G401.6 (cell line): ENCODE measurements at regions not wholly inside any gene's neighbourhood (a gene's known extent, or its start where the extent isn't known, plus 50 kb on each side); places are given as distances from the start of the nearest gene placed in this dataset.
"Not testable (repeated sequence)": the region's sequence is repeated elsewhere in the genome, so short reads cannot be mapped to it uniquely, and the experiment has no call there.

Source experiments
- FAIRE-seq: peaks from 2 replicates; lab custom pipeline; 2012; peaks lifted over from hg19 to GRCh38; lab: Jason Lieb, UNC

DNA sequence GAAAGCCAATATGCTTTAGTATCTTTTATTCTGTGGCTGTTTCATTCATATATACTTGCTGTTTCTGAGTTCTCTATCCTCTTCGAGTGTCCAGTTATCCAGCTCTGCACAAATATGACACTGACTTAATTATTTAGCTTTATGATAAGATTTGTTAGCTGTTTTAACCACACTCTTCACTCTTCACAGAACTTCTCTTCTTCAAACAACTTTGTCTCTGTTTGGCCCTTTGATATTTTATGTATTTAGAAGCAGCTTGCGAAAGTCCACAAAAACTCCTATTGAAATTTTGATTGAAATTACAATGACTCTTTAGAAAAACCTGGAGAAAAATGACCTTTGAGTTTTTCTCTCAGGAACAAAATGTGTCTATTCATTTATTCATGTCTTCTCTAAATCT lies 407.0 kb downstream of the CPS1 start:
- FAIRE-seq = no peak

DNA sequence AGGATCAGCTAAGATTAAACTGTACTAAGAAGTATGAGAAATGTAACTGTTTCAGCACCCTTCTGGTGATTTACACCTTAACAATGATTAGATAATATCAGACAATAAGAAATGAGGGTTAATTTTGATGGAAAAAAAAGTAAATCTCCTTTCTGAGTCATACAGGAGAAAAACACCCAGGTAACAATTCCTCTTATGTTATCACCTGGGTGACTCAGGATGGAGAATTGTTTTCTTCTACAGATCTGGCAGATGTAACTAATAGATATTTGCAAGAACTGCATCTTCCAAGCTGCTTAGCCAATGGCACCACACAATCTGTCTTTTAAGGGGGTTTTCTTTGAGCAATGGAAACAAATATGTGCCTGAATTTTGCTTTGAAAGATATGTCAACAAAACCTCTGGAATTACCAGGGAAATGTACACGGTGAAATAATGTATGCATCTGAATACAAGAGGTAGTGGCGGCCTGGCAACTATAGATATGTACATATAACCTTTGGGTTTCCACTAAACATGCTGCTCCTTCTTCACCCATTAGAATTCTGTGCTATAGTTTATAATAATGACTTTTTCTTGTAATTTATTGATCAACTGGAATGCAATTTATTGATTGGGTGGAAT lies 407.9 kb downstream of the CPS1 start:
- no peak for FAIRE-seq

DNA sequence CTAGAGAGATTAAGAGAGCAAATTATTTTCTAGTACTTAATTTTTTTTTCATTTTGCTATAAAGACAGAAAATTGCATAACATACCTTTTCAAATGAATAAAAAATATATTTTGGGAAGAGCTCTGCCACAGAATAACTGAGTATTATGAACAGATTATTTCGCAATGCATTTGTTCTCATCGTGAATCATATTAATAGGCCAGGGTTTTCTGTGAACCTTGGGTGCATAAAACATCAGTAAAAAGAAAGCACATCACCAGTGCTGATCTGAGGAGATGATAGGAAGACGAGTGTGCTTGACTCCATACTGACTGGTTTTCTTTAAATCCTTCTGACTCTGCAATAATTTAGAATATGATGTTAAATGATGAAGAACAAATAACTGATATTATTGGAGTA lies 409.1 kb downstream of the CPS1 start:
- FAIRE-seq = no peak

DNA sequence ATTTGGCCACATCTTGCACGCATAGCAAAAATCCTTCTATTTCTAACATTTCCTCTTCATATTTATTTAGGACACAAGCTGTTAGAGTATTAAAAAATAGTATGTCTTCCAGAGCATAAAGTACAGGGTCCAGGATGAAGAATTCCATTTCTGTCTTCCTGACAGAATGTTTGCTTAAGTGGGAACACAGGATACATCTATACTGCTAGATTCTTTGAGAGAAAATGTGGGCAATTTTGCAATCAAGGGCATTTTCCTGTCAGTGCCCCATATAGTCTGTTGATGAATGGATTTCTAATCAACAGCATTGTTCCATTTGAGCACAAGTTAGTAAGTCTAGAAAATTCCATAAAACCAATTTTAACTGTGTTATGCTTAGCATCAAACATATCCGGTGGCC lies 409.9 kb downstream of the CPS1 start:
- FAIRE-seq = no peak

DNA sequence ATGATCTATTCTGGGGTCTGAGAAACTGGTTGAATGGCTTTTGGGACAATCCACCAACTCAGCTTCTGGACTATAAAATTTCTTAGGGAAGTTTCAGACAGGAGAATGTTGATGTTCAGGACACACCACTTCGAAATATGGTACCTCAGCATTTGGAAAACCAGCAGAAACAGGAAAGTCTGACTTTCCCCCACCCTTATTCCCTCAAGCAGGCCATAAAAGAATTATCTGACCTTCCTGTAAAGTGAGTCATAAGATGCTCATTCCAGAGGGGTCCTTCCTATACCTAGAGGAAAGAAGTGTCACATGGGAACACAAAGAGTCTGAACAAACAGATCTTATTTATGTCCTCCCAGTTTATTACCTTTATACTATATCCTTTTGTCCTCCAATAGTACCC lies 415.0 kb downstream of the CPS1 start:
- no peak for FAIRE-seq

DNA sequence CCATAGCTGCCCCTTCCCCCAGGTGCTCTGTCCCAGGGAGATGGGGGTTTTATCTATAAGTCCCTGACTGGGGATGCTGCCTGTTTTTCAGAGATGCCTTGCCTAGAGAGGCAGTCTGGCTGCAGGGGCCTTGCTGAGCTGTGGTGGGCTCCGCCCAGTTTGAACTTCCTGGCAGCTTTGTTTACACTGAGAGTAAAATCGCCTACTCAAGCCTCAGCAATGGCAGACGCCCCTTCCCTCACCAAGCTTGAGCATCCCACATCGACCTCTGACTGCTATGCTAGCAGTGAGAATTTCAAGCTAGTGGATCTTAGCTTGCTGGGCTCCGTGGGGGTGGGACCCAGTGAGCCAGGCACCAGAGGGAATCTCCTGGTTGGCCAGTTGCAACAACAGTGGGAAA lies 430.4 kb downstream of the CPS1 start:
- FAIRE-seq = not testable (repeated sequence)

DNA sequence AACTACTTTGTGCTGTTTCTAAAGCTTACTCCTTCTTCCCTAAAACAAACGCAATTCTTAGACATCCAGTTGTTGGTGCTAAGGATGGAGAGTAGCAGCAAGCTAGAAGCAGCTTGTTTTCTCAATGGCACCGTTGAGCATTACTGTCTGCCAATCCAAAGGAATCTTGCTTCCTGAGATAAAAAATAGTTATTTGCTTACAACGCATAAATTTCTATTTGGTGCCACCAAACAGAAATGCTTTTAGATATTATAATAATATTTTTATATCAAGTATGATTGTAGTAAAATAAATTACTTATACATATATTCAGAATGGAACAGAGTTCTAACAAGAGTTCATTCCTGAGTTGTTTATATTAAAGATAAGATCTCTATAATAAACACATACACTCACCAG lies 434.7 kb downstream of the CPS1 start:
- no peak for FAIRE-seq

DNA sequence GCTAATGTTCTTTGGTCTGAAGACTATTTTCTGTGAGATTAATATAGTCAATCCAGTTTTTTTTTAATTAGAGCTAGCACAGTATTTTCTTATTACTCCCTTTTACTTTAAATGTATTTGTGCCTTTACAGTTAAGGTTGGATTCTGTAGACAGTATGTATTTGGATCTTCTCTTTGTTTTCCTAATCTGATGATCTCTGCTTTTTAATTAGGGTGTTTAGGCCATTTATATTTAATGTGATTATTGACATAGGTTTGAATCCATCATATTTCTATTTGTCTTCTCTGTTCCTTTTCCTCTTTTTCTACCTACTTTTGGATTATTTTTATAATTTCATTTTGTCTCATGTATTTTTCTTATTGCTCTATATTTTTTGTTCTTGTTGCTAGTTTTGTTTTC lies 437.7 kb downstream of the CPS1 start:
- FAIRE-seq = peak; percentile 8

DNA sequence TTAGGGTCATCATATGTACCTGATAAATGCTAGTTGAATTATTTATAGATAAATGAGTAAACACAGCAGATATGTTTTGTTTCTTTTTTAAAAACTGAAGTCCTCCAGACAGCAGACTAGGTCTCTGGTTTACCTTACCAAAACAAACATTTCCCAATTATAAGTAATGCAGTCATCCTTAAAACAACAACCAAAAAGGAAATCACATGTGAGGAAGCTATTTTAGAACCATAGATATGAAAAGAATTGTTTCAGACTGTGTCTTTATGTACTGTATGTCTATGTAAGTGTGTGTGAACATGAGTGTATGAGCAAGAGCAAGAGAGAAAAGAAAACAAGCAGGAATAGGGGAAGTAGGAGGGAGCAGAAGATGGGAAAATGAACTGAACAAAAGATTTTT lies 441.0 kb downstream of the CPS1 start:
- no peak for FAIRE-seq

DNA sequence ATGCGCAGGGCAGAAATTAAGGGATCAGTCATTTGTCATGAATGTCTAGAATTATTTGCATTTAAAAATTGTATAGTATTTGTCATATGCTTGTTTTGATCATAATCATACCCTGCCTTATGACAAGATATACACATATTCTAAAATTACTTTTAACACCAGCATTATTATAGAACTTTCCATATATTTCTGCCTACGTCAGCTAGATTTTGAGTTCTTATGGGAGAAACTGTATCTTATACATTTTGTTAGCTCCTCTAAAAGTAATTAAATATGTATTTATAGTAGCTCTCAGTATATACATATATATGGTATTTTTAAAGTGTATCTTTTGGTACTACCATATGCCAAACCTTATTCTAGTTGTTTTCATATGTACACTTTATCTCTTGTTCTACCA lies 441.9 kb downstream of the CPS1 start:
- FAIRE-seq = no peak

DNA sequence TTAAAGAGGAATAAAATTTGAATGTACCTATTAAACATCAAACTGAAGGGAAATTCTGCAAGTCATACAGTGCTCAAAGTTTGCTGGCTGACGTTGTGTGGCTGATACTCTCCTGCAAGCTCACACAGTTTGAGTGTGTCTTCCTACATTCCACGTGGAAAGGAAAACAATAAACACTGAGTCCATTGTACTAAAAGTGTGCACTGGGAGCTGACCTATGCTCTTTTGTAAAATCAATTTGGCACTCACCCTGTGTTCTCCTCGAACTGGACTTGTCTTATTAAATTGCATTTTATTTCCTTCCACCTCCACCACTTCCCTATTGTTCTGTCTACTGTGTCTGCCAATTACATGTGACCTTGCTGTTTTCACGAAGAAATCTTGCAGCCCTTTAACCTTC lies 458.0 kb downstream of the CPS1 start:
- no peak for FAIRE-seq

DNA sequence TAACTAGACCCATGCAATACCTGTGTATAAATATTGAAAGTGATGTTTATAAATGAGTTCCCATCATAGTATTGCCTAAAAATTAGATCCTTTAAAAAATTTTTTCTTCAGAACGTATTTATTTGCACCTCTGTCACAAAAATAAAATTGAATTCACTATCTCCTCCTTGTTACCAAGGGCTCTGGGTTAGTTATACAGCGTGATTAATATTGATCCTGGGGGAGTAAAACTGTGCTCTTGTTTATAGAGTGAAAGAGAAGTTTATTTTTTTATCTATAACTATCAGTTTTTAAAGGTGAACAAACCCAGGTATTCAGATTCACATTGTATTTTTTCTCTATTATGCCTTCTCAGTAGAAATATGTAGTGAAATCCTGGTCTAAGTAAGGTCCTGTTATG lies 458.5 kb downstream of the CPS1 start:
- no peak for FAIRE-seq

DNA sequence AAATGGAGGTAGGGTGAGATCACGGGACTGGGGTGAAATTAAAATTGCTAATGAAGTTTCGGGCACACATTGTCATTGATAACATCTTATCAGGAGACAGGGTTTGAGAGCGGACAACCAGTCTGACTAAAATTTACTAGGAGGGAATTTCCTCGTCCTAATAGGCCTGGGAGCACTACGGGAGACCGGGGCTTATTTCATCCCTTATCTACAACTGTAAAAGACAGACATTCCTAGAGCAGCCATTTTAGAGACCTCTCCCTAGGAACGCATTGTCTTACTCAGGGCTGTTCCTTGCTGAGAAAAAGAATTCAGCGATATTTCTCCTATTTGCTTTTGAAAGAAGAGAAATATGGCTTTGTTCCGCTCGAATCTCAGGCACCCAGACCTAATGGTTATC lies 468.7 kb downstream of the CPS1 start:
- not testable (repeated sequence) for FAIRE-seq

DNA sequence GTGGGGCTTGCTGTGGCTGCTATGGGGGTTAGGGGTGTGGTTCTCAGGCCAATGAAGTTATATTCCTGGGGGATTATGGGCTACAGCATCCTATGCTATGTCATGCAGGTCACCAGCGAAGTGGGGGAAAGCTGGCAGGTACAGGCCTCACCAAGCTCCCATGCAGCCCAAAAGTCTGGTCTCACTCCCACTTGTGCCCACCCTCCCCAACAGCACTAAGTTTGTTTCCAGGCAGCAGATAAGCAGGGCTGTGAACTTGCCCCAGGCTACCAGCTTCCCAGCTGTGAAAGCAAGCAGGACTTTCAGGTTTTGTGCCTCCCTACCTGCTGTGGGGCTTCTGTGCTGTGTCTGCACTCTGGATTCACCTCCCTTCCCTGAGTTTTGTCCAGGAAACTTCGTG lies 469.7 kb downstream of the CPS1 start:
- no peak for FAIRE-seq

DNA sequence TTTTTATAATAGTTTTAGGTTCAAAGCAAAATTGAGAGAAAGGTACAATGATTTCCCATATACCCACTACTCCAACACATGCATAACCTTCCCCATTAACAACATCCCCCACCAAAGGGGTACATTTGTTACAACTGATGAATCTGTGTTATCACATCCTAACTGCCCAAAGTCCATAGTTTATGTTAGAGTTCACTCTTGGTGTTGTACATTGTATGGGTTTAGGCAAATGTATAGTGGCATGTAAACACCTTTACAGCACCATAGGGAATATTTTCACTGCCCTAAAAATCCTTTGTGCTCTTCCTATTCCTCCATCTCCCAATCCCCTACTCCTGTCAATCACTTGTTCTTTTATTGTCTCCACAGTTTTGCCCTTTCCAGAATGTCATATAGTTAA lies 471.6 kb downstream of the CPS1 start:
- FAIRE-seq = no peak

DNA sequence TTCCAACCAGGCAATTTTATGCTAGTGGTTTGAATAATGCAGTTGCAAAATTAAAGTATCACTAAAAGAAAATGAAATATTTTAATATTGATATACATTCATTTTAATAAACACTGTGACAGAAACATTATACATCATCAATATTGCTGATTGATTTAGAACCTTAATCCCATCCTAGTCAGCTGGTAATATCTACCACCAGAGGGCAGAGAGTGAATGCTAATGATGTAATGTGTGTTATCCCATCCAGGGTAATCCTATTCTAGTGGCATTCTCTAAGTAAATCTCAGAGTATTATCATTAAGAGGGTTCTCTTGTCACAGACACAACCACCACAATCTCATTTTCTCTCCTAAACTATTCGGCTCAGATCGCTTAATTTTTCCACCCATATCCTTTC lies 477.4 kb downstream of the CPS1 start:
- FAIRE-seq = no peak

DNA sequence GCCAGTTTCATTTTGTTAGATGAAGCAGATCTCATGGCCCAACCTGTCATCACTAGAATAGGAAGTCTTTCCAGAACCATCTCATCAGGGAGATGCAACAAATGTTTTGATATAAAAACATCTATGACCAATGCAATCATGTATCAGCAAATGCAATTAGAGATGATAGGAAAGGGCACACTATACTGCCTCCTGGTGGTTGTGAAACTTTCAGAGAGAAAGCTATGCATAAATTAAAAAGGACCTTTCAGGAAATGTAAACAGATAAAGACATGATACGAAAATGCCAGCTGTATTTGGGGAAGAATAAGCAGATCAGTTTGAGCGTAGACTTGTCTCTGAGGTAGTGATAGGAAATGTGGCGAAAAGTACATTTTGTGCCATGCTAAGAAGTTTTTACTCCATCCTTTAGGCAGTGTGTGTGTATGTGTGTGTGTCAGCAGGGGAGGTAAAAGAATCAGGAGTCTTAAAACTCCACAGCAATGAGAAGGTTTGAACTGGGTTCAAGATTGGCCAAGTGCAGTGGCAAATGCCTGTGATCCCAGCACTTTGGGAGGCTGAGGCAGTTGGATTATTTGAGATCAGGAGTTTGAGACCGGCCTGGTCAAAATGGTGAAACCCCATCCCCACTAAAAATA lies 479.3 kb downstream of the CPS1 start:
- no peak for FAIRE-seq

DNA sequence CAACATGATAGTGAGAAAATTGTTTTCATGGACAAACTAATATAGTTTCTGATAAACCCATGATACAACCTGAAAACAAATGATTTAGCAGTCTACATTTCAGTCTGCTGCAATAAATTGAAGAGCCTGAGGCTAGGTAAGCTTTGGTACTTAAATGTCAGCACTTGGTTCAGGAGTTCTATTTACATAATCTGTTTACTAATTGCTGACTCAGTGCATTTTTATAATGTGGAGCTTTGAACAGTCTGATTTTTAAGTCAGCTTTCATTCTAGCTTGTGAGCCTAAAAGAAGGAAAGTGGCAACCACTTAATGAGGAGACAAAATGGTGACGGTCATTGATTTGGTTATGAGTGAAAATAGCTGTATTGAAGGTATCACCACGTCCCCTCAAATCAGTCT lies 488.6 kb downstream of the CPS1 start:
- FAIRE-seq = no peak

DNA sequence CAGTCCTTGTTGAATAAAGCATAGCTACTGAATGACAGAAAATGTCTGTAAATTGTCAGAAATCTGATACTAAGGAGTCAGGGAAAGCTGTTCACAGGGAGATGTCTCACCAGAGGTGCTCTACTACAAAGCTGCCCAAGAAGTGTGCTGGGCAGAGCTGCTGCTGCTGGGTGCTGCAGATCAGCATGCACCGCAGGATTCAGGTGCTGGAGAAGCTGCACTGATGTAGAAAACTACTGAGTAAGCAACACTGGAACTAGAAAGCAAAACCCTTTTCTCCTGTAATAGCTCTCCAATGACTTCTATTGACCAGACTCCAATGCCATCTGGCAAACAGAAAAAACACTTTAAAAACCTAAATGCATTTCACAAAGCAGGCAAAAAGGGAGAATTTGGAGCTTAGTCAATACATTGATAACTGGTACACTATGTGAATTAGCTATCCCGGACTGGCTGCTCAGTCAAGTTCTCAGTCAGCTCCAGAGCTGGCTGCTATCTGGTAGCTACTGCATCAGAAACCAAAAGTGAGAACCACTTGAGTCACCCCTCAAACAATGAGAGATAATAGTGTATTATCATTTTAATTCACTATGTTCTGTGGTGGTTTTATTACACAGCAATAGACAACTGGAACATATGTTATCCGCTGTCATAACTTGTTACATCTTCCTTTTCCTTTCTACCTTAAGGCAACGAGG lies 493.1 kb downstream of the CPS1 start:
- FAIRE-seq = no peak

DNA sequence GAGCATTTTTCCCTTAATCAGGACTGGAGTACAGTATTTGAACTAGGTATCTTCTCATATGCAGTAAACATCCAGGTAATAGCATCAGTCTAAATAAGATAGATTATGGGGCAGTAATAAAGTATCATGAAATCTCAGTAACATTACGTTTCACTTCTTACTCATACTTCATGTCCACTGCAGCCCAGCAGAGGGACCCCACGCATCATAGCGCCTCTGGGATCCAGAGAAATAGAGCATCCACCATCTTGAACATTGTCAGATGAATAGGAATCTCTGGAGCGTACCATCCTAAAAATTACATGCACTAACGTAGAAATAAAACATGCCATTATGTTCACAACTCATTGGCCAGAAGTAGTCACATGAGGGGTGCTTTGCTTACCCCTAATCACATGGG lies 499.0 kb downstream of the CPS1 start:
- no peak for FAIRE-seq

DNA sequence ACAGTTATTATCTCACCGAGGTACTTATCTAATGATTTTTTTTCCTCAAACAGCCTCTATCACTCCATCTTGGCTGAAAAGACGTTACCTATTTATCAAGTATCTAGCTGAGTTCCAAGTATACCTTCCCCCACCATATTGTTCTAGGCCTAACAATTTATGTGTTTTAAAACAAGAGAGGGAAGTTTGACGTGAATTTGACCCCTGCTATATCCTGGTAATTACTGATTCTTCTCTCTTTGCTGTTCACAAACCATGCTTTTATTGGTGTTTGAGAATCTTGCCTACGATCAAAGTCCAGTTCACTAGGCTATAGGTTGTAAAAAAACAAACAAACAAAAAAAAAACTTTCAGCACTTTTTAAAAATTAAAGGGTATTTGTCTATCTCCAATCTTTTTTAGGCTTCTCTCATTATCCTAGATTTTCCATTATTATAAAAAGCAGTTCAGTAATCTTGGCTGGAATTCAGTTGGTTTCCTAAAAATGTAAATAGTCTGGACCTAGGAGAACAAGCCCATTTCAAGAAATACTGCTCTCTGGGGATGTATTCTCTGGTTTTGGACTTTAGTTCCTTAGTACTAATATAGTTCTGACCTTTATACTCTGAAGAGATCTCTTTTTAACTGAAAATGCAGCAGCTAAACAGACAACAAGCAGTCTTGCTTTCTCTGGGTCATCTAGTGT lies 505.4 kb downstream of the CPS1 start:
- FAIRE-seq = no peak

DNA sequence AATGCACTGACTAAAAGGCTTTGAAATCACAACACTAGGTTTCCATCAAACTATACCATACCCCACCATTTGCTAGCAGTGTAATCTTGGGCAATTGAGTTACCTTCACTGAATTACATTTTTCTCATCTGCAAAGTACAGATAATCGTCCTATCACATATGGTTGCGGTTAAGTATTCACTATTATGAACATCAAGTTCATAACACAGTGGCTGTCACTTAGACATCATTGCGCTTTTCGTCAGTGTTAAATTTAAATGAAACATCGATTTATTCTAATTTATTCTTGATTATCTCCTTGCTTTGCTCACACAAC lies 505.9 kb downstream of the CPS1 start:
- FAIRE-seq = no peak

DNA sequence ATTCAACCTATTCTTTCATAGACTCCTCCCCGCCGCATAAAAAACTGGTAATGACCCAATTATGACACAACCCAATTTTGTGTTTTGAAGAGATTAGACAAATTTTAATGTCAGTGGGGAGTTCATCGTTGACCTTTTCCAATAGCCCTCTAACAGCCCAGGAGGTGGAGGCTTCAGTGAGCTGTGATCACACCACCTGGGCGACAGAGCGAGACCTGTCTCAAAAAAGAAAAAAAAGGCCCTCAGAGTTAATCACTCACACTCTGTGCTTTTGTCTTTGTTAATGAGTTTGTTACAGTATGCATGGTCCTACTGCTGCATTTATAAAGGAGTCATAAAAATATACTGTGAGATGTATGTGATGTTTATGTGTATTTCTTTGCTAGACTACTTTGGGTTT lies 510.6 kb downstream of the CPS1 start:
- no peak for FAIRE-seq
